GM23338 (cell line): ENCODE measurements at regions not wholly inside any gene's neighbourhood (a gene's known extent, or its start where the extent isn't known, plus 50 kb on each side); places are given as distances from the start of the nearest gene placed in this dataset.

Experiments used
- ATAC-seq: fragments of 200-7000 bp; cut with Tn5 transposase; 3 replicates; pipeline ENCODE4 v1.9.1; 2020
- DNase-seq: peaks from one replicate; pipeline ENCODE4 v3.0.0-alpha.2; 2015; ENCODE audit warnings: low spot score
- H2AFZ ChIP-seq: fragments of 200-600 bp; sonication (generic); 2 replicates; pipeline ENCODE4 v1.8.0; 2016; ENCODE audit warnings: antibody characterized with exemption, mild to moderate bottlenecking, moderate library complexity
- H3F3A ChIP-seq: fragments of 200-600 bp; sonication (generic); replicated peaks from 2 replicates; pipeline ENCODE4 v1.8.0; 2017; ENCODE audit warnings: antibody characterized with exemption, mixed run types, low read depth
- H3K27ac ChIP-seq: fragments of 200-600 bp; sonication (generic); 2 replicates; pipeline ENCODE4 v1.6.1; 2016; ENCODE audit warnings: low read depth
- H3K27me3 ChIP-seq: fragments of 200-600 bp; sonication (generic); 2 replicates; pipeline ENCODE4 v1.8.0; 2016; ENCODE audit warnings: mild to moderate bottlenecking, mixed run types, moderate library complexity; ENCODE audit not compliant: insufficient read depth
- H3K36me3 ChIP-seq: fragments of 200-600 bp; sonication (generic); 2 replicates; pipeline ENCODE4 v1.8.0; 2016; ENCODE audit warnings: mild to moderate bottlenecking; ENCODE audit not compliant: insufficient read depth
- H3K4me1 ChIP-seq: fragments of 200-600 bp; sonication (generic); 2 replicates; pipeline ENCODE4 v1.8.0; 2016; ENCODE audit warnings: mild to moderate bottlenecking, moderate library complexity; ENCODE audit not compliant: insufficient read depth
- H3K4me2 ChIP-seq: fragments of 200-600 bp; sonication (generic); 2 replicates; pipeline ENCODE4 v1.7.1; 2017; ENCODE audit warnings: mixed run types
- H3K4me3 ChIP-seq: fragments of 200-600 bp; sonication (generic); 2 replicates; pipeline ENCODE4 v1.6.1; 2016; ENCODE audit warnings: mixed run types
- H3K79me2 ChIP-seq: fragments of 200-600 bp; sonication (generic); replicated peaks from 2 replicates; pipeline ENCODE4 v1.8.0; 2017; ENCODE audit warnings: mild to moderate bottlenecking; ENCODE audit not compliant: insufficient read depth
- H3K9me2 ChIP-seq: fragments of 200-600 bp; sonication (generic); 2 replicates; pipeline ENCODE4 v1.8.0; 2017; ENCODE audit not compliant: insufficient read depth
- H4K20me1 ChIP-seq: fragments of 200-600 bp; sonication (generic); replicated peaks from 2 replicates; pipeline ENCODE4 v1.8.0; 2017; ENCODE audit warnings: mild to moderate bottlenecking; ENCODE audit not compliant: insufficient read depth
- H3K27ac Mint-ChIP-seq: 2 replicates; pipeline ENCODE4 v1.8.0; 2020; ENCODE audit warnings: inconsistent platforms, mild to moderate bottlenecking, moderate library complexity, mixed read lengths
- H3K27me3 Mint-ChIP-seq: 3 replicates; pipeline ENCODE4 v1.8.0; 2022; ENCODE audit warnings: low read depth, mild to moderate bottlenecking, moderate library complexity, mixed read lengths, inconsistent platforms; ENCODE audit not compliant: insufficient read depth, poor library complexity
- H3K36me3 Mint-ChIP-seq: 3 replicates; pipeline ENCODE4 v1.8.0; 2021; ENCODE audit warnings: low read depth, mild to moderate bottlenecking, inconsistent platforms, moderate library complexity, mixed read lengths
- H3K4me1 Mint-ChIP-seq: 3 replicates; pipeline ENCODE4 v1.8.0; 2020; ENCODE audit warnings: mild to moderate bottlenecking, inconsistent platforms, mixed read lengths
- H3K4me3 Mint-ChIP-seq: 3 replicates; pipeline ENCODE4 v1.8.0; 2021; ENCODE audit warnings: moderate library complexity, mild to moderate bottlenecking, inconsistent platforms, mixed read lengths
- H3K9me3 Mint-ChIP-seq: 3 replicates; pipeline ENCODE4 v1.8.0; 2020; ENCODE audit warnings: moderate library complexity, mild to moderate bottlenecking, inconsistent platforms, mixed read lengths
- ZNF114 ChIP-seq: fragments of 250-450 bp; sonication (Bioruptor Pico); IDR thresholded peaks from 2 replicates; pipeline ENCODE4 v1.5.0; 2020; ENCODE audit warnings: mild to moderate bottlenecking, moderate library complexity
- ZNF331 ChIP-seq: fragments of 250-450 bp; sonication (Bioruptor Pico); IDR thresholded peaks from 2 replicates; pipeline ENCODE4 v1.5.0; 2020; ENCODE audit warnings: low read depth, mild to moderate bottlenecking, moderate library complexity
- ZNF462 ChIP-seq: fragments of 250-450 bp; sonication (Bioruptor Pico); IDR thresholded peaks from 2 replicates; pipeline ENCODE4 v1.5.0; 2020; ENCODE audit warnings: mild to moderate bottlenecking, moderate library complexity
- TF ChIP-seq, protein P1 (sequence below): IDR thresholded peaks from 2 replicates; pipeline ENCODE4 v1.6.1; 2016; ENCODE audit warnings: antibody characterized with exemption
- TF ChIP-seq, protein P2 (sequence below), 2 experiments: fragments of 200-600 bp in 1 of 2; sonication (generic) in 1 of 2; conservative IDR thresholded peaks; 2 replicates each; pipeline versions ENCODE4 v1.5.1 to v1.6.1; 2016 to 2017; ENCODE audit warnings: antibody characterized with exemption in 2 of 2, low read depth in 2 of 2, mild to moderate bottlenecking in 2 of 2, moderate library complexity in 1 of 2

DNA sequence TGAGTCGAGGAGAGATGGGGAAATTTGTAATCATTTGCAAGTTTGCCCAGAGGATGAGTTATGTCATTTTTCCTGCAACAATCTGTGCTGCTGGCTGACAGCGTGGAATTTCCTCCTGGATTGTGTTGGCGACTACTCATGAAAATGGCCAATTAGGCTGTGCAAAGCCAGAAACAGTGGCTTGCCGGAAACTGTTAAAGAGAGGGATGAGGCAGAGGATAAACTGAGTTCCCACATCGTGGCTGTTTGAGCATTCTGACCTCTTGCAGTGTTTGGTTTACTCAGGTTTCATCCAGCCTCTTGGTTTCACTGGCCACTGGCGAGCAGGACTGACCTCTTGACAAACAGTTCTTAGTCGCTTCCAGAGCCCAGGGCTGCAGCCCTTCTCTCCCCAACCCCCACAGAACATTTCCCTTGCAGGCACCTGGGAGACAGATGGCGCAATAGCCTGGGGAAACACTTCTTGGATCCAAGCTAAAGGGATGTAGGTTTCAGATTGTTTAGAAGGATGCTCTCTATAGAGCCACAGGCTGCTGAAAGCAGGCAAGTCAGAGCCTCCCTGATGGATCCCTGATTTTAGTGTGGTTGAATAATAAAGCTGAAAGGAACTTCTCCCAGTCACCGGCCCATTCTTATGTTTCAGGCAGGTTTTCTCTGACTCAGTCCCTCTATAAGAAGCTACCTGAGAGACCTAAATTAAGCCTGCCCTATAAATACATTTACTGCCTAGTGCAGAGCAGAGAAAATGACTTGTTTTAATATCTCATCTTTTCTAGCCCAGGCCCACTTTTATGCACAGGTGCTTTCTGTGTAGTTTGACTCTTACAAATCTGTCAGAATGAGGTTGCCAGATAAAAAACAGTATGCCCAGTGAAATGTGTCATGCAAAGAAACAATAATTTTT lies 92.8 kb upstream of the UBE2E1 start:
- DNase-seq (peak; percentile 95), ATAC-seq (peak; percentile 98)
- H3K27me3 ChIP-seq: no peaks in the 10 kb centered on the region
- Mint-ChIP-seq H3K27ac (no peak overlapping the region; the same call in 1 of the 2 replicates), H3K36me3 (peaks cover 8% of the 10 kb centered on the region; the same call in 1 of the 3 replicates), H3K4me3 (no peak overlapping the region), H3K9me3 (peaks cover 13% of the 10 kb centered on the region; the same call in 2 of the 3 replicates), H3K27me3 (peaks cover 3% of the 10 kb centered on the region), H3K4me1 (peaks cover 40% of the 10 kb centered on the region)
- H3K27ac ChIP-seq: peak overlapping the region; percentile 56
- peaks cover 25% of the 10 kb centered on the region for H3K4me1 ChIP-seq
- H3K79me2 ChIP-seq: no peaks in the 10 kb centered on the region
- H4K20me1 ChIP-seq: no peaks in the 10 kb centered on the region
- H3K4me3 ChIP-seq: no peak overlapping the region
- TF ChIP-seq ZNF462 (CRISPR knock-in tag) (0 out of 2 replicates have a peak, but pooled peaks have one; percentile 48), ZNF331 (CRISPR knock-in tag) (no peak), ZNF114 (CRISPR knock-in tag) (no peak)
- TF ChIP-seq, protein P1, sequence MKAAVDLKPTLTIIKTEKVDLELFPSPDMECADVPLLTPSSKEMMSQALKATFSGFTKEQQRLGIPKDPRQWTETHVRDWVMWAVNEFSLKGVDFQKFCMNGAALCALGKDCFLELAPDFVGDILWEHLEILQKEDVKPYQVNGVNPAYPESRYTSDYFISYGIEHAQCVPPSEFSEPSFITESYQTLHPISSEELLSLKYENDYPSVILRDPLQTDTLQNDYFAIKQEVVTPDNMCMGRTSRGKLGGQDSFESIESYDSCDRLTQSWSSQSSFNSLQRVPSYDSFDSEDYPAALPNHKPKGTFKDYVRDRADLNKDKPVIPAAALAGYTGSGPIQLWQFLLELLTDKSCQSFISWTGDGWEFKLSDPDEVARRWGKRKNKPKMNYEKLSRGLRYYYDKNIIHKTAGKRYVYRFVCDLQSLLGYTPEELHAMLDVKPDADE: no peak
- TF ChIP-seq, protein P2, sequence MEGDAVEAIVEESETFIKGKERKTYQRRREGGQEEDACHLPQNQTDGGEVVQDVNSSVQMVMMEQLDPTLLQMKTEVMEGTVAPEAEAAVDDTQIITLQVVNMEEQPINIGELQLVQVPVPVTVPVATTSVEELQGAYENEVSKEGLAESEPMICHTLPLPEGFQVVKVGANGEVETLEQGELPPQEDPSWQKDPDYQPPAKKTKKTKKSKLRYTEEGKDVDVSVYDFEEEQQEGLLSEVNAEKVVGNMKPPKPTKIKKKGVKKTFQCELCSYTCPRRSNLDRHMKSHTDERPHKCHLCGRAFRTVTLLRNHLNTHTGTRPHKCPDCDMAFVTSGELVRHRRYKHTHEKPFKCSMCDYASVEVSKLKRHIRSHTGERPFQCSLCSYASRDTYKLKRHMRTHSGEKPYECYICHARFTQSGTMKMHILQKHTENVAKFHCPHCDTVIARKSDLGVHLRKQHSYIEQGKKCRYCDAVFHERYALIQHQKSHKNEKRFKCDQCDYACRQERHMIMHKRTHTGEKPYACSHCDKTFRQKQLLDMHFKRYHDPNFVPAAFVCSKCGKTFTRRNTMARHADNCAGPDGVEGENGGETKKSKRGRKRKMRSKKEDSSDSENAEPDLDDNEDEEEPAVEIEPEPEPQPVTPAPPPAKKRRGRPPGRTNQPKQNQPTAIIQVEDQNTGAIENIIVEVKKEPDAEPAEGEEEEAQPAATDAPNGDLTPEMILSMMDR (conservative IDR thresholded peaks at IDR 0.05; ENCODE audit: low read depth in 2 of 2): peak; percentile 57 to 89
- no peaks in the 10 kb centered on the region for H3K9me2 ChIP-seq
- no peaks in the 10 kb centered on the region for H3K36me3 ChIP-seq
- peak overlapping the region; percentile 31; the same call in 1 of the 2 replicates for H3K4me2 ChIP-seq
- H2AFZ ChIP-seq: peak overlapping the region; percentile 60; the same call in 1 of the 2 replicates
- H3F3A ChIP-seq: no peaks in the 10 kb centered on the region
